ENCODE measurements at regions not wholly inside any gene's neighbourhood (a gene's known extent, or its start where the extent isn't known, plus 50 kb on each side); places are given as distances from the start of the nearest gene placed in this dataset.

DNA sequence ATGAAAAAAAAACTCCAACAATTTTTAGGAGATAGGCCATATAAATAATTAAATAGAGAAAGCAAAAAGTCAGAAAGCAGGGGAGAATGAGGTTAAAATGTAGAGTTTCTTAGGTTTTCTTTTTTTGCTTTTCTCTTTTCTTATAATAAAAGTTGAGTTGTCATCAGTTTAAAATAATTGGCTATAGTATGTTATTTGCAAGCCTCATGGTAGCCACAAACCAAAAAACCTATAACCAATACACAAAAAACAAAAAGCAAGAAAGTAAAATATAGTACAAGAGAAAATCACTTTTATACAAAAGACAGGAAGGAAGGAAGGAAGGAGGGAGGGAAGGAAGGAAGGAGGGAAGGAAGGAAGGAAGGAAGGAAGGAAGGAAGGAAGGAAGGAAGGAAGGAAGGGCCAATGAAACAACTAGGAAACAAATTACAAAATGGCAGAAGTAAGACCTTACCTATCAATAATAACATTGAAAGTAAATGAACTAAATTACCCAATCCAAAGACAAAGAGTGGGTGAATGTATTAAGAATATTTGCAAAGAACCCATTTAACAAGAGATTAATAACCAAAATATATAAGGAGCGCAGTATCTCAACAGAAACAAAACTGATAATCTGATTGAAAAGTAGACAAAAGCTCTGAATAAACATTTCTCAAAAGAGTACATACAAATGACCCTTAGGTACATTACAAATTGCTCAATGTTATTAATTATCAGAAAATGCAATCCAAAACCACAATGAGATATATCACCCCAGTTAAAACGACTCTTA is 541.3 kb upstream of the LRRTM4 start:
- H4K20me1 ChIP-seq (ENCODE audit: insufficient read depth, low read length, poor library complexity, severe bottlenecking), result no peaks in the 10 kb centered on the region
- H3K4me2 ChIP-seq (ENCODE audit: low read depth, low read length, poor library complexity, severe bottlenecking), result no peak overlapping the region
- no peak overlapping the region for H3K9ac ChIP-seq (ENCODE audit: low read depth, low read length, poor library complexity, severe bottlenecking)
- H3K9me3 ChIP-seq (ENCODE audit: insufficient read depth, low read depth, low read length), result no peaks in the 10 kb centered on the region
- TF ChIP-seq, protein P1, sequence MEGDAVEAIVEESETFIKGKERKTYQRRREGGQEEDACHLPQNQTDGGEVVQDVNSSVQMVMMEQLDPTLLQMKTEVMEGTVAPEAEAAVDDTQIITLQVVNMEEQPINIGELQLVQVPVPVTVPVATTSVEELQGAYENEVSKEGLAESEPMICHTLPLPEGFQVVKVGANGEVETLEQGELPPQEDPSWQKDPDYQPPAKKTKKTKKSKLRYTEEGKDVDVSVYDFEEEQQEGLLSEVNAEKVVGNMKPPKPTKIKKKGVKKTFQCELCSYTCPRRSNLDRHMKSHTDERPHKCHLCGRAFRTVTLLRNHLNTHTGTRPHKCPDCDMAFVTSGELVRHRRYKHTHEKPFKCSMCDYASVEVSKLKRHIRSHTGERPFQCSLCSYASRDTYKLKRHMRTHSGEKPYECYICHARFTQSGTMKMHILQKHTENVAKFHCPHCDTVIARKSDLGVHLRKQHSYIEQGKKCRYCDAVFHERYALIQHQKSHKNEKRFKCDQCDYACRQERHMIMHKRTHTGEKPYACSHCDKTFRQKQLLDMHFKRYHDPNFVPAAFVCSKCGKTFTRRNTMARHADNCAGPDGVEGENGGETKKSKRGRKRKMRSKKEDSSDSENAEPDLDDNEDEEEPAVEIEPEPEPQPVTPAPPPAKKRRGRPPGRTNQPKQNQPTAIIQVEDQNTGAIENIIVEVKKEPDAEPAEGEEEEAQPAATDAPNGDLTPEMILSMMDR (conservative IDR thresholded peaks at IDR 0.05; ENCODE audit: low read length), result no peak
- TF ChIP-seq EZH2phosphoT487 (IDR thresholded peaks at IDR 0.05; ENCODE audit: borderline replicate concordance), result no peak
- H3K4me3 ChIP-seq (ENCODE audit: low read length, poor library complexity, severe bottlenecking), result no peak overlapping the region
- no peaks in the 10 kb centered on the region for H3K27me3 ChIP-seq (ENCODE audit: insufficient read depth, low read length, poor library complexity, severe bottlenecking)
- no peaks in the 10 kb centered on the region for H3K4me1 ChIP-seq (ENCODE audit: insufficient read depth, low read length, poor library complexity, severe bottlenecking)
- H3K36me3 ChIP-seq (ENCODE audit: insufficient read depth, low read length), result no peaks in the 10 kb centered on the region
- no peaks in the 10 kb centered on the region for H3F3A ChIP-seq (ENCODE audit: low read depth)
- no peaks in the 10 kb centered on the region for H3K9me2 ChIP-seq (replicated peaks; ENCODE audit: low read depth, low read length)
- no peaks in the 10 kb centered on the region for H3K79me2 ChIP-seq (ENCODE audit: insufficient read depth, low read length)
- no peak overlapping the region for H2AFZ ChIP-seq (ENCODE audit: low read length)

GRCh38 chr2:78065366-78065765 is 543.2 kb upstream of the LRRTM4 start:
- no peak overlapping the region for H2AFZ ChIP-seq (ENCODE audit: low read length)
- H3K4me1 ChIP-seq (ENCODE audit: insufficient read depth, low read length, poor library complexity, severe bottlenecking), result no peaks in the 10 kb centered on the region
- H3F3A ChIP-seq (ENCODE audit: low read depth), result no peaks in the 10 kb centered on the region
- H3K9ac ChIP-seq (ENCODE audit: low read depth, low read length, poor library complexity, severe bottlenecking), result no peak overlapping the region
- no peak for TF ChIP-seq EZH2phosphoT487 (IDR thresholded peaks at IDR 0.05; ENCODE audit: borderline replicate concordance)
- TF ChIP-seq, protein P1 (conservative IDR thresholded peaks at IDR 0.05; ENCODE audit: low read length), result no peak
- H3K27me3 ChIP-seq (ENCODE audit: insufficient read depth, low read length, poor library complexity, severe bottlenecking), result no peaks in the 10 kb centered on the region
- no peaks in the 10 kb centered on the region for H3K79me2 ChIP-seq (ENCODE audit: insufficient read depth, low read length)
- no peaks in the 10 kb centered on the region for H3K9me3 ChIP-seq (ENCODE audit: insufficient read depth, low read depth, low read length)
- H3K36me3 ChIP-seq (ENCODE audit: insufficient read depth, low read length), result no peaks in the 10 kb centered on the region
- H3K9me2 ChIP-seq (replicated peaks; ENCODE audit: low read depth, low read length), result no peaks in the 10 kb centered on the region
- no peaks in the 10 kb centered on the region for H4K20me1 ChIP-seq (ENCODE audit: insufficient read depth, low read length, poor library complexity, severe bottlenecking)
- no peak overlapping the region for H3K4me3 ChIP-seq (ENCODE audit: low read length, poor library complexity, severe bottlenecking)
- no peak overlapping the region for H3K4me2 ChIP-seq (ENCODE audit: low read depth, low read length, poor library complexity, severe bottlenecking)

GRCh38 chr2:78068808-78069207 is 546.6 kb upstream of the LRRTM4 start:
- Histone ChIP-seq H3K4me1 (ENCODE audit: insufficient read depth, low read length, poor library complexity, severe bottlenecking) (no peaks in the 10 kb centered on the region), H3F3A (ENCODE audit: low read depth) (no peaks in the 10 kb centered on the region), H4K20me1 (ENCODE audit: insufficient read depth, low read length, poor library complexity, severe bottlenecking) (no peaks in the 10 kb centered on the region), H3K4me2 (ENCODE audit: low read depth, low read length, poor library complexity, severe bottlenecking) (no peak overlapping the region), H3K27me3 (ENCODE audit: insufficient read depth, low read length, poor library complexity, severe bottlenecking) (no peaks in the 10 kb centered on the region), H3K9me2 (replicated peaks; ENCODE audit: low read depth, low read length) (no peaks in the 10 kb centered on the region), H3K36me3 (ENCODE audit: insufficient read depth, low read length) (no peaks in the 10 kb centered on the region), H3K9ac (ENCODE audit: low read depth, low read length, poor library complexity, severe bottlenecking) (no peak overlapping the region), H3K9me3 (ENCODE audit: insufficient read depth, low read depth, low read length) (no peaks in the 10 kb centered on the region), H3K79me2 (ENCODE audit: insufficient read depth, low read length) (no peaks in the 10 kb centered on the region), H3K4me3 (ENCODE audit: low read length, poor library complexity, severe bottlenecking) (no peak overlapping the region), H2AFZ (ENCODE audit: low read length) (no peak overlapping the region)
- TF ChIP-seq, protein P1 (conservative IDR thresholded peaks at IDR 0.05; ENCODE audit: low read length), result no peak
- TF ChIP-seq EZH2phosphoT487 (IDR thresholded peaks at IDR 0.05; ENCODE audit: borderline replicate concordance), result no peak

Measured in Loucy (cell line).